GM21529 (cell line): ENCODE measurements at regions not wholly inside any gene's neighbourhood (a gene's known extent, or its start where the extent isn't known, plus 50 kb on each side); places are given as distances from the start of the nearest gene placed in this dataset.

Experiments
- ATAC-seq: cut with Tn5 transposase; IDR thresholded peaks from one replicate; pipeline ENCODE4 v1.9.1; 2021; ENCODE audit not compliant: unreplicated experiment

DNA sequence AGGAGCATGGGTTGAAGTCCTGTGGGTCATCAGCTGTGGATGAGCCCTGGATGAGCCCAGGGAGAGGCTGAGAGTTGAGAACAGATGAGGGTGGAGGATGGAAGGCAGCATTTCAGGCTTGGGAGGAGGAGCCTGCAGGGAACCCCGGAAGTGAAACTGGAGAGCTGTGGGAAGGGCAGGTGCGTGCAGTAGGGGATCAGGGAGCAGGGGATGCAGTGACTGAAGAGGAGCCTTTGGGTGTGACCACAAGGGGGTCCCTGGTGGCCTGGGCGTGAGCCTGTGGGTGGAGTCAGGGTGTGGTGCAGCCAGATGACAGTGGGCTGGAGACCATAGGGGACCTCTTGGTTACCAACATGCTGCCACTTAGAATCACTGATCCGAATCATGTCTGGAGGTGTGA is 115.5 kb downstream of the PAPOLA start:
- no peak for ATAC-seq

GRCh38 chr14:96622926-96623325 is 120.7 kb downstream of the PAPOLA start:
- ATAC-seq, result no peak

DNA sequence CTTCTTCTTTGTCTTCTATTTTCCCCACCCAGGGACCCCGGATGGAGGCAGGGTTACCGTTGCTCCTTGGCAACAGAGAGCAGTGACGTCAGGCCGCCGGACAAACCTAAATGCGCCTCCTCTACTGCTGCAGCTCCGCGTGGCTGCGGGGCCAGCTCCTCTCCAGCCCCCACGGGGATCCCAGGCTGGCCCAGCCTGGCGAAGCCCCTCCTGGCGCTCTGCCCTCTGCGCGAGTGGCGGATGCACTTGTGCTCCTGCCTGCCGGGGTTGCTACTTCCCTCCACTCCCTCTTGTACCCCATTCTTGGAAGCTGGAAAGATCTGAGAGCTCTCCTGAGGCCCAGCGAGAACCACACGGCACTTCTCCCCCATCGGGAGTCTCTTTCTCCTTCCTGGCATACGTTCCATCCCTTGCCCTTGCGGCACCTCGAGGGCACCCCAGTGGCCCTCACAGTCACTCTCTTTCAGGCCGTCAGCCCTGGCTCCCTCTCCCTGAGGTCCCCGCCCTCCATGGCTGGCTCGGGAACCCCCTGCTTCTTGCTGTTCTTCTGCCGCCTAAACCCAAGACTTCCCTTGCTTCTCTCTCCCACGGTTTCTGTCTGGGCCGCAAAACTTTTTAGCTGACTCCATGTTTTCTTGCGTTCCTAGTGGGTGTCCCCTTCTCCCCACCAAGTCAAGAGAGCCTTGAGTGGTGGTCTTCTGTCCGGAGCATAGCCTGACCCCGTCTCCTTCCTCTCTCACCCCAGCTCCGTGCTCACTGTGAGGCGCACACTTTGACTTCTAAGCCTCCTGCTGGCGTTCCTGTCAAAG is 121.7 kb downstream of the PAPOLA start:
- no peak for ATAC-seq

DNA sequence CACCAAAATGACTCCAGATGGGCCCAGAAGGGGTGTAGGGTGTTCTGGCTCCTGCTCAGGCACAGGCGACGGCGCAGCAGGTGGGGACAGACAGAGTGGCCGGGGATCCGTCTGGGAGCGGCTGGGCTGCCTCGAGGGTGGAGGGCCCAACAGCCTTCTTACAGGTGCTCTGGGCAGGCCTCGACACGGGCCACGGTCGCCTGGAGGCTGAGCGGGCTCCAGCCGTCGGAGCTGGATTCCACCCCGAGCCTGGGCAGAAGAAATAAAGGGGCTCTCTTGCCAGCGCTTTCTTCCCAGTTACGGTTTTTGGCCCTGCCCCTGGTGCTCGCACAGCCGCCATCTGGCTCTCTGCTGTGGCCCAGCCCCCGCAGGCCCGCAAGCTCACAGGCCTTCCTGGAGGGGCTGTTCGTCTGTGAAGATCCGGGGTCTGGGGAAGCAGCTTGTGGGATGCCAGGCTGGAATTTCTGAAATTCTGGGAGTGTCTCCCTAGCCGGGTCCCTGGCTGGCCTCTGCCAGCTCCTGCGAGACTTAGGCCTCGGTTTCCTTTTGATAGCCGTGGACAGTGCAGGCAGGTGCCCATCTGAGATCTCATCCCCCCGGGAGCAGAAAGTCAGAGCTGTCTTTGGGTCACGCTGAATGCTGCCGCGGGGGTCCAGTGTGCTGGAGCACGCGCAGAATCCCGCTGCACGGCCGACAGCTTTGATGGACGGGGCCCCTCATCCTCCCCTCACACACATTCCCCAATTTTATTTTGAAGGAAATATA is 122.7 kb downstream of the PAPOLA start:
- ATAC-seq, result no peak

- ATAC-seq, result no peak
Measured at GRCh38 chr14:96625426-96625985, 123.3 kb downstream of the PAPOLA start.

DNA sequence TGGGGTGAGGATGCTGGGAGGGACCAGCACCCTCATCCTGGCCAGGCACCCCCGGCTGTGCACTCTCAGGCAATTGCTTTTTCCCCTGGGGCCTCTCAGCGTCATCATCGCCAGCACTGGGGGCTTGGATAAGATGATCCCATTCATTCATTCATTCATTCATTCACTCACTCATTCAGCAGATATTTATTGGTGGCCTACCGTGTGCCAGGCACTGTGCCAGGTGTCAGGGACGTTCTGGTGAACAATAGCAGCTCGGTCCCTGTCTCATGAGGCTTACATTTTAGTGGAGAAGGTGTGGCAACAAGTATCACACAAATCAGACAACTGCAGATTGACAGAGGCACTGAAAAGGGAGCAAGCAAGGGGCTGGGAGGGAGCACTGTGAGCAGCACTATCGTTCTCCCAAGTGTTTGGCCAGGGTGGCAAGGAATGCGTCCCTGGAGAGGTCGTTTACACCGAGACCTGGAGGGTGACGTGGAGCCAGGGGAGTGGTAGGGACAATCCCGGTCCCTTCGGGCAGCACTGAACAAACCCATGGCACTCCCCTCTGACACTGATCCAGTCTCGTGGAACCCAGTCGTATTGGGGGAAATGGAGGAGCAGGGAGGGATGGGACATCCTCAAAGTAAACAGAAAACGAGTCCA is 124.1 kb downstream of the PAPOLA start:
- ATAC-seq, result no peak

GRCh38 chr14:96626916-96627315 is 124.7 kb downstream of the PAPOLA start:
- no peak for ATAC-seq

DNA sequence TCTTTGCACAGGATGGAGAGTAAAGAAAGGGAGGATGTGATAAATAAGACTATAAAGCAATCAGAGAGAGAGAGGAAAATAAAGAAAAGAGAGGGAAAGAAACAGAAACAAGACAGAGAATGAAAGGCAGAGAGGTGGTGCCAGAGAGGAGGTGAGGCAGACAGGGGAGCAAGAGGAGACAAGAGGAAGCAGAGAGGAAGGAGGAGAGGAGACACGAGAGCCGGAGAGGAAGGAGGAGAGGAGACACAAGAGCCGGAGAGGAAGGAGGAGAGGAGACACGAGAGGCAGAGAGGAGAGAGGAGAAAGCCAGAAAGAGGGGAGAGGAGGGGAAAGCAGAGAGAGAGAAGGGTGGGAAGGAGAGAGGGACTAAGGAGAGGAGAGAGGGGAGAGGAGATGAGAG is 125.2 kb downstream of the PAPOLA start:
- ATAC-seq, result no peak

DNA sequence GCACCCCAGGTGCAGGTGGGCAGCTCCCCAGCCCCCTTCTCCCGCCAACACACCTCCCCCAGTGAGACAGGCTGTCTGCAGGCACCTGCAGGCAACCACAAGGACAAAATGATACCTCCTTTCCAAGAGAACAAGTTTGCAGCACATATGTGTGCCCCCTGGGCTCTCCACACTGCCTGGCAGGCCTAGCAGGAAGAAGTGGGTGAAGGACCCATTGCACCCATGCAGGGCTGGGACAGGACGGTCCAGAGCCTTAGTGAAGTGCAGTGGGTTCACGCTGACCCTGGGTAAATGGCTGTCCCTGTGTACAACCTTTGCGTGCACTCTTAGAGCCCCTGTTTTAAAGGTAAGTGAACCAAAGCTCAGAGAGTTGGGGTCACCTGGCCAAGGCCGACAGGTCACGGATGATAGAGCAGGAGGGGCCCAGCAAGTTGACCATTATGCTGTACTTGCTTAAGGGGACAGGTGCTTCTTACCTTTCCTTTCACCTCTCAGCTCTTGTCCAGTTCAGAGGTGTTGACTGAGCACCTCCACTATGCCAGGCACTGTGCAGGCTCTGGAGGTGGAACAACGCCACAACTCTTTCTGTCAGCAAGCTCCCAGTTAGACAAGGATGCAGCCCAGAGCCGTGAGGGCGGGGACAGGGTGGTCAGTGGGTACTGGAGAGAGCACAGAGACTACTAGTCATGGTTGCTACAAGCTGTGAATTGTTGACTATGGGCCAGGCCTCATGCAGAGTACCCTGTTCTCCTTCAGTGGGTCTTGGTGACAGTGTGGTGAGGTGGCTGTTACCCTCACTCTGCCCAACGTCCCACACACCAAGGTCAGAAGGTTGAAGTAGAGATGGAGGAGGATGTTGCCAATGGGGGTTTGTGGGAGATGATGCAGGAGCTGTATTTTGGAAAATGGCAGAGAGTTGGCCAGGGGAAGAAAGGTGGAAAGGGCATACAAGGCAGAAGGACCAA is 125.9 kb downstream of the PAPOLA start:
- no peak for ATAC-seq

GRCh38 chr14:96629082-96629481 is 126.9 kb downstream of the PAPOLA start:
- ATAC-seq, result no peak

GRCh38 chr14:96629558-96630222 is 127.5 kb downstream of the PAPOLA start:
- ATAC-seq, result no peak

- ATAC-seq, result no peak
Measured at GRCh38 chr14:96630281-96630680, 128.1 kb downstream of the PAPOLA start.

DNA sequence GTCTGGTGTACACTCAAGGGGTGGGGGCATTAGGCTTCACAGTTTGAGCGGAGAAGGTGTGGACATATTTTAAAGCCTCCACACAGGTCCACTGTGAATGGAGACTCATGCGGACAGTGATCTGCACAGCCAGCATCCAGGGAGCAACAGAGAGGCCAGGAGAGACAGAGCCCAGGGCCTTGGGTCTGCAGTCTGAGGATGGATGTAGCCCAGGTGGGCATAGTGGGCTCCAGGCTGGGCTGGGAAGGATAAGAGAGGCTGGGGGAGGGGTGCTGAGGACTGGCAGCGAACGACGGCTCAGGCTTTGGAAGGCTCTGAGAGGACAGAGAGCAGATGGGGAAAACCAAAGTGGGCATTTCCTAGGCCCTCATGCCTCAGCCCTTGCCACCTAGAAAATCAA is 128.8 kb downstream of the PAPOLA start:
- no peak for ATAC-seq

DNA sequence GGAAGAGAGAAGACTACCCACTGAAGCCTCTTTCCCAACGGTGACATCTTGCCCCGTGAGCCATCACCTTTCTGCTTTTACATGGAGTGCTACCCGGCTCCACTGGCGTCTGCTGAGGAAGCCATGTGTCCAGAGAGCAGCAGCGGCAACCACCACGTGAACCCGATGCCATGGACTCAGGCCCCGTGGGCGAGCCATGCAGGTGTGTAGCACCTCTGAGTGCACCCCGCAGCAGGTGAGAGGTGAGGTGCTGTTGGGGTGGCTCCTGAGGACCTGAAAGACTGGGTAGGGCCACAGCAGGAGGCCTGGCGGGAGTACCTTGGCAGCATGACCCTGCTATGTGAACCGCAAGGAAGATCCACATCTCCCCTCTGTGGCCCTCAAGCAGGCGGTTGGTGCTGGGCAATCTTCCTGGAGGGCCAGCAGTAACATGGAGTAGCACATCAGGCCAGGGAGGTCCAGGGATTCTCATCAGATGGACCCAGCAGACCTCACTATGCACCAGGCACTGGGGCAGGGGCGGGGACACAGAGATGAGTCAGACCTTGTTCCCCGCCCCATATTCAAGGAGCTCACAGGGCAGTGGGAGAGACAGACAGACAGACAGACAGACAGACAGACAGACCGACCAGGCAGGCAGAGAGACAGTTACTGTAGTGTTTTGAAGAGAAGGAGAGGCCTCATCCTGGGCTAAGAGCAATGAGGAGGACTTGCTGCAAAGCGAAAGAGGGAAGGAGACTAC is 129.6 kb downstream of the PAPOLA start:
- ATAC-seq, result no peak

- ATAC-seq, result no peak
Measured at GRCh38 chr14:96632363-96632758, 130.2 kb downstream of the PAPOLA start.

GRCh38 chr14:96633096-96633495 is 130.9 kb downstream of the PAPOLA start:
- no peak for ATAC-seq

DNA sequence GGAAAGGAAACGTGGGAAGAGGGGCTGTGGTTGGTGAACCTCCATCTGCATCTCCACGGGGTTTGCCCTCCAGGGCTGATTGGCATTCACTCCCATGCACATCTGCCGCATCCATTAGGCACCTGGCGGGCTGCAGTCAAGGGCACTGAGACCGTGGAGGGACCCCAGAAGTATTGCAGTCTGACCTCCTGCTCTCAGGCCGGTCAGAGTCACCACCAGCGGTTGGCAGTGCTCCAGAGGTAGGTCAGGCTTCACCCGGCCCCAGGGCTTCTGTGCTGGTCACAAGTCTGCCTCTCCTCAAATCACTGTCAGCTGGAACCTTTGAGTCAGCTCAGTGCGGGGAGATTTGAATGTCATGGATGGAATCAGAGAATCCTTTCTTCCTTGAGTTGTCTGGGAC is 132.3 kb downstream of the PAPOLA start:
- ATAC-seq, result no peak

GRCh38 chr14:96634896-96635295 is 132.7 kb downstream of the PAPOLA start:
- no peak for ATAC-seq

GRCh38 chr14:96635850-96636249 is 133.7 kb downstream of the PAPOLA start:
- no peak for ATAC-seq
